GM21717 (cell line): ENCODE measurements at regions not wholly inside any gene's neighbourhood (a gene's known extent, or its start where the extent isn't known, plus 50 kb on each side); places are given as distances from the start of the nearest gene placed in this dataset.
"Not testable (repeated sequence)": the region's sequence is repeated elsewhere in the genome, so short reads cannot be mapped to it uniquely, and the experiment has no call there.

Experiments
- ATAC-seq: cut with Tn5 transposase; IDR thresholded peaks from one replicate; pipeline ENCODE4 v1.9.1; 2021; ENCODE audit warnings: mild to moderate bottlenecking, moderate library complexity; ENCODE audit not compliant: unreplicated experiment

- ATAC-seq: no peak
These were observed 620.8 kb upstream of the AUTS2 start for GRCh38 chr7:68977385-68978055.

- ATAC-seq: no peak
These were observed 619.6 kb upstream of the AUTS2 start for GRCh38 chr7:68978710-68979109.

GRCh38 chr7:68980011-68980410 is 618.3 kb upstream of the AUTS2 start:
- no peak for ATAC-seq

GRCh38 chr7:68980432-68980831 is 617.8 kb upstream of the AUTS2 start:
- ATAC-seq: not testable (repeated sequence)

DNA sequence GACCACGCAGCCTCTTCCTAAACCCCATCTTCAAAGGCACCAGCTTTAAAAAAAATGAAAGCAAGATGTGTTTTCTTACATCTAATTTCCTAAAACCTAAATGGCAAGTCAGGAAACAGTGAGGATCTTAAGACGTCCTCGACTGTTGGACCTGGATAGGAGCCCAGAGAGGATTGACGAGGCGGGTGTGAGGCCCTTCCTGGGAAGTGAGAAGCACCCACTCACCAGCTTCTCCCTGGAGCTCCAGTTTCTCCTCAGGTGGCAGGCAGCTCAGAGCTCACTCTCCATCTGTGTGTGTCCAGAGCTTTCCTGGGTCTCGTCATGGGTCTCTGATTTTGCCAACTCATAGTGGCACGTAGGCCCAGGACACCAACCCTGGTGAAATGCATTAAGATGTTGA is 614.0 kb upstream of the AUTS2 start:
- no peak for ATAC-seq

GRCh38 chr7:68994841-68995240 is 603.4 kb upstream of the AUTS2 start:
- no peak for ATAC-seq

GRCh38 chr7:68998136-68998535 is 600.1 kb upstream of the AUTS2 start:
- ATAC-seq: no peak

- no peak for ATAC-seq
These were observed 595.9 kb upstream of the AUTS2 start for GRCh38 chr7:69002416-69002815.

- ATAC-seq: no peak
These were observed 586.1 kb upstream of the AUTS2 start for GRCh38 chr7:69012149-69012548.

GRCh38 chr7:69017208-69017607 is 581.1 kb upstream of the AUTS2 start:
- ATAC-seq: no peak

GRCh38 chr7:69018200-69018599 is 580.1 kb upstream of the AUTS2 start:
- ATAC-seq: no peak

DNA sequence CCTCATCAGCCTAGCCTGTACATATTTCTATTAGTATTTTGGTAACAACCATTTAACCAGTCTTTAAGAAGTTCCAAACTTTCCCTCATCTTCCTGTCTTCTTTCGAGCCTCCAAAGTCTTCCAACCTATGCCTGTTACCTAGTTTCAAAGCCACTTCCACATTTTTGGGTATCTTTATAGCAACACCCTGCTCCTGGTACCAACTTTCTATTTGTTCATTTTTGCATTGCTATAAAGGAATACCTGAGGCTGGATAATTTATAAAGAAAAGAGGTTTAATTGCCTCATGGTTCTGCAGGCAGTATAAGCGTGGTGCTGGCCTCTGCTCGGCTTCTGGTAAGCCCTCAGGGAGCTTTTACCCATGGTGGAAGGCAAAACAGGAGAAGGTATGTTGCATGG is 578.8 kb upstream of the AUTS2 start:
- no peak for ATAC-seq

GRCh38 chr7:69020536-69020935 is 577.7 kb upstream of the AUTS2 start:
- ATAC-seq: no peak

DNA sequence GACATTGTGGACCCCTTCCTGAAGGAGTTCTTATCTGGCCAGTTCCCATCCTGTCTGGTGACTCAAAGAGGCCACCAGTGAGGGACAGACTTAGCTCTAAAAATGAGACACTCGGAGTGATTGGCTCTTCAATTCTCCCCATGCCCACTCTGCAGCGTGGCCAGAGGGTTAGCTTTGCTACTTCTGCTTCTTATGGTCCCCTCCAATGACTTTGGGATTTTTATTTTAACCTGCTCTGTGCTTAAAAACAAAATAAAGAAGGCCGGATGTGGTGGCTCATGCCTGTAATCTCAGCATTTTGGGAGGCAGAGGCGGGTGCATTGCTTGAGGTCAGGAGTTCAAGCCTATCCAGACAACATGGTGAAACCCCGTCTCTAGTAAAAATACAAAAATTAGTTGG is 573.0 kb upstream of the AUTS2 start:
- ATAC-seq: no peak

- no peak for ATAC-seq
These were observed 565.4 kb upstream of the AUTS2 start for GRCh38 chr7:69032848-69033247.

DNA sequence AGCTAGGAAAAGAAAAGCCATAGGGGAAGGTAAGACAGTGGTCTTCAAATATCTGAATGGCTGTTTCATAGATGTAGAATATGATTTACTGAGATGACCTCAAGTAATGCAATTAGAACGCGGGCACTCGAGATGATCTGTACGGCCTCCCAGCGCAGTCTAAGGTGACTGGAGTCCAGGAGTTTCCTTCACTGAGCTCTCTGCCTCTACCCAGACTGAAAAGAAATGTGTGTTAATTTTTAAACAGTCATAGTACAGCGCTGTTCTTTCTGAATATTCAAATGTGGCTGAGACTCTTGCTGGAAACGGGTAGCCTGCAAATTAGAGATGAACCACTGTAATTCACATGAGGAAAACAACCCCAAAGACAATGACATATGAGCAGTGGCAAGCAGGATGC is 562.4 kb upstream of the AUTS2 start:
- ATAC-seq: no peak

- no peak for ATAC-seq
These were observed 562.0 kb upstream of the AUTS2 start for GRCh38 chr7:69036301-69036700.

DNA sequence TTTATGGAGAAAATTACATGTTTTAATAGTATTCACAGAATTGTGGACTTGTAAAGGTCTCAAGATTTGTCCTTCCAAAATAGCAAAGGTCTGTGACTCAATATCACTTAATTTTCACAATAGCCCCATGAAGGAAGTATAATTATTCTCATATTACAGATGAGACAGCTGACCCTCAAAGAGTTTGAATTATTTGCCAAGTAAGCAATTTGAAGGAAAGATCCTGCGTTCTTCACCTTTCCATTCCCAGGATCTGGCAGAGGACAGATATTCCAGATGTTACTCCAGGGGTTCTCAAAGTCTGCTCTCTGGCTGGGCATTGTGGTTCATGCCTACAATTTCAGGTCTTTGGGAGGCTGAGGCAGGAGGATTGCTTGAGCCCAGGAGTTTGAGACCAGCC is 559.4 kb upstream of the AUTS2 start:
- ATAC-seq: no peak

GRCh38 chr7:69042138-69042537 is 556.1 kb upstream of the AUTS2 start:
- ATAC-seq: no peak

- ATAC-seq: no peak
These were observed 551.0 kb upstream of the AUTS2 start for GRCh38 chr7:69047151-69047754.

DNA sequence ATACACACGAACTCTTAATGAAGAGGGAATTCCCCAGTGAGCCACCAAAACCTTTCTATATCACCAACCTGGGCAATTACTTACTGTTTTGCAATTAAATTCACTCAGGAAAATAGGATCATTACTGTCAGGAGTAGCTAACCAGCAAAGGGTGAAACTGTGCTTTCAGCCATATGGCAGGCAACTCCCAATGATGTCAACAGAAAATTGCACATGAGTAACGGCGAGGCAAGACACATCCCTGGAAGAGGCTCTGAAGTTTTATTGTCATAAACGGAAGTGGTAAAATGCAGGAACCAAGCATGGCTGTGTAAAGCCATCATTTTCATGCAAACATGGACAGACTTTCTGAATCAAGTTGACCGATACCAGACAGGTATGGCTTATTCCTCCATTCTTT is 548.9 kb upstream of the AUTS2 start:
- ATAC-seq: no peak

- no peak for ATAC-seq
These were observed 545.8 kb upstream of the AUTS2 start for GRCh38 chr7:69052447-69052846.

GRCh38 chr7:69060516-69060915 is 537.8 kb upstream of the AUTS2 start:
- ATAC-seq: no peak
